ENCODE measurements at regions not wholly inside any gene's neighbourhood (a gene's known extent, or its start where the extent isn't known, plus 50 kb on each side); places are given as distances from the start of the nearest gene placed in this dataset.

DNA sequence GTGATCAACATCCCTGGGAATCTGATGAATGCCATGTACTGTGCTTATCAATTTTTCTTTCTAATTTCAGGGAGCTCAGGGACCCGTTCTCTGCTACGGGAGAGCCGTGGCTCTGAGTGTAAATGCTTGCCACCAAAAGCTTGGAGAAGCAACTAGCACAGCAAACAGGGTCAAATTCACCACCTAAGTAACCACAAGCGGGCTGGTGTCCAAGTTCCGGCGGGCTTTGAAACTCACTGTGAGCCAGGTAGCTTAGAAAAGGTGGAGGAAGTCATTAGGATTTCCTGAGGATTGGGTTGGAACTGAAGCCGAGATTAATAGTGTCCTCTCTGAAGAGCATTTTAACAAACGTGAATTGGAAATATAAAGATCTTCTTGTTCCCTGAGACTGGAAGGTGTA, 87.2 kb downstream of the CLDN34 start:
- TF ChIP-seq, protein P1, sequence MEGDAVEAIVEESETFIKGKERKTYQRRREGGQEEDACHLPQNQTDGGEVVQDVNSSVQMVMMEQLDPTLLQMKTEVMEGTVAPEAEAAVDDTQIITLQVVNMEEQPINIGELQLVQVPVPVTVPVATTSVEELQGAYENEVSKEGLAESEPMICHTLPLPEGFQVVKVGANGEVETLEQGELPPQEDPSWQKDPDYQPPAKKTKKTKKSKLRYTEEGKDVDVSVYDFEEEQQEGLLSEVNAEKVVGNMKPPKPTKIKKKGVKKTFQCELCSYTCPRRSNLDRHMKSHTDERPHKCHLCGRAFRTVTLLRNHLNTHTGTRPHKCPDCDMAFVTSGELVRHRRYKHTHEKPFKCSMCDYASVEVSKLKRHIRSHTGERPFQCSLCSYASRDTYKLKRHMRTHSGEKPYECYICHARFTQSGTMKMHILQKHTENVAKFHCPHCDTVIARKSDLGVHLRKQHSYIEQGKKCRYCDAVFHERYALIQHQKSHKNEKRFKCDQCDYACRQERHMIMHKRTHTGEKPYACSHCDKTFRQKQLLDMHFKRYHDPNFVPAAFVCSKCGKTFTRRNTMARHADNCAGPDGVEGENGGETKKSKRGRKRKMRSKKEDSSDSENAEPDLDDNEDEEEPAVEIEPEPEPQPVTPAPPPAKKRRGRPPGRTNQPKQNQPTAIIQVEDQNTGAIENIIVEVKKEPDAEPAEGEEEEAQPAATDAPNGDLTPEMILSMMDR (IDR thresholded peaks at IDR 0.05): no peak
- TF ChIP-seq EZH2 (IDR thresholded peaks at IDR 0.05; ENCODE audit: borderline replicate concordance, insufficient read depth, low read depth, low read length, poor library complexity, severe bottlenecking): no peak

Measured in B cell (primary cell).